IgD-negative memory B cell (primary cell): ENCODE measurements at regions not wholly inside any gene's neighbourhood (a gene's known extent, or its start where the extent isn't known, plus 50 kb on each side); places are given as distances from the start of the nearest gene placed in this dataset.
"Not testable (repeated sequence)": the region's sequence is repeated elsewhere in the genome, so short reads cannot be mapped to it uniquely, and the experiment has no call there.

Experiments used
- H3K27ac Mint-ChIP-seq, 3 donors: one replicate each; pipeline ENCODE4 v1.8.0; 2020 to 2022; ENCODE audit warnings: mild to moderate bottlenecking in 3 of 3, mixed read lengths in 3 of 3, moderate library complexity in 1 of 3
- H3K27me3 Mint-ChIP-seq: one replicate; pipeline ENCODE4 v1.8.0; 2021; ENCODE audit warnings: mixed read lengths
- H3K36me3 Mint-ChIP-seq: one replicate; pipeline ENCODE4 v1.8.0; 2020; ENCODE audit warnings: mild to moderate bottlenecking, mixed read lengths
- H3K4me1 Mint-ChIP-seq, 3 donors: one replicate each; pipeline ENCODE4 v1.8.0; 2020 to 2022; ENCODE audit warnings: mixed read lengths in 3 of 3, mild to moderate bottlenecking in 1 of 3
- H3K4me3 Mint-ChIP-seq, 4 donors: one replicate each; pipeline ENCODE4 v1.8.0; 2020 to 2022; ENCODE audit warnings: mild to moderate bottlenecking in 4 of 4, mixed read lengths in 4 of 4, moderate library complexity in 3 of 4
- H3K9me3 Mint-ChIP-seq, 3 donors: one replicate each; pipeline ENCODE4 v1.8.0; 2020 to 2021; ENCODE audit warnings: mixed read lengths in 3 of 3, mild to moderate bottlenecking in 1 of 3

- Mint-ChIP-seq H3K27ac (no peak overlapping the region), H3K27me3 (no peaks in the 10 kb centered on the region), H3K4me3 (no peak overlapping the region), H3K4me1 (no peaks in the 10 kb centered on the region), H3K9me3 (peaks cover 2 to 4% (median 2%) of the 10 kb centered on the region in 3 donors), H3K36me3 (no peaks in the 10 kb centered on the region)
Observed at GRCh38 chr2:117336496-117336895, 478.0 kb upstream of the DDX18 start.

GRCh38 chr2:117337981-117338380, 476.5 kb upstream of the DDX18 start:
- not testable (repeated sequence) for H3K27me3 Mint-ChIP-seq, H3K9me3 Mint-ChIP-seq, H3K36me3 Mint-ChIP-seq, H3K4me3 Mint-ChIP-seq, H3K27ac Mint-ChIP-seq, H3K4me1 Mint-ChIP-seq

- peaks cover 0 to 2% (median under 1%) of the 10 kb centered on the region in 3 donors for H3K9me3 Mint-ChIP-seq
- no peaks in the 10 kb centered on the region for H3K4me1 Mint-ChIP-seq
- H3K36me3 Mint-ChIP-seq = no peaks in the 10 kb centered on the region
- H3K4me3 Mint-ChIP-seq = no peak overlapping the region
- no peaks in the 10 kb centered on the region for H3K27me3 Mint-ChIP-seq
- no peak overlapping the region for H3K27ac Mint-ChIP-seq
Observed at GRCh38 chr2:117339980-117340379, 474.5 kb upstream of the DDX18 start.

GRCh38 chr2:117341690-117342089, 472.8 kb upstream of the DDX18 start:
- Mint-ChIP-seq H3K27ac (no peak overlapping the region), H3K4me3 (no peak overlapping the region), H3K27me3 (no peaks in the 10 kb centered on the region), H3K36me3 (no peaks in the 10 kb centered on the region), H3K9me3 (peaks cover 0 to 2% (median 2%) of the 10 kb centered on the region in 3 donors), H3K4me1 (no peaks in the 10 kb centered on the region)

- no peaks in the 10 kb centered on the region for H3K36me3 Mint-ChIP-seq
- no peak overlapping the region for H3K27ac Mint-ChIP-seq
- no peaks in the 10 kb centered on the region for H3K27me3 Mint-ChIP-seq
- no peak overlapping the region for H3K4me3 Mint-ChIP-seq
- no peaks in the 10 kb centered on the region for H3K4me1 Mint-ChIP-seq
- H3K9me3 Mint-ChIP-seq = peaks cover 0 to 2% (median 2%) of the 10 kb centered on the region in 3 donors
Observed at GRCh38 chr2:117342415-117342814, 472.1 kb upstream of the DDX18 start.

GRCh38 chr2:117349687-117350086, 464.8 kb upstream of the DDX18 start:
- Mint-ChIP-seq H3K36me3 (no peaks in the 10 kb centered on the region), H3K27me3 (no peaks in the 10 kb centered on the region), H3K4me1 (no peaks in the 10 kb centered on the region), H3K9me3 (peaks cover 0 to 4% (median 3%) of the 10 kb centered on the region in 3 donors), H3K27ac (no peak overlapping the region), H3K4me3 (no peak overlapping the region)

GRCh38 chr2:117351396-117351795, 463.1 kb upstream of the DDX18 start:
- no peak overlapping the region for H3K4me3 Mint-ChIP-seq
- H3K27ac Mint-ChIP-seq = no peak overlapping the region
- H3K9me3 Mint-ChIP-seq = peaks cover 0 to 7% (median 2%) of the 10 kb centered on the region in 3 donors
- H3K36me3 Mint-ChIP-seq = no peaks in the 10 kb centered on the region
- no peaks in the 10 kb centered on the region for H3K4me1 Mint-ChIP-seq
- H3K27me3 Mint-ChIP-seq = no peaks in the 10 kb centered on the region

GRCh38 chr2:117359266-117359914, 455.1 kb upstream of the DDX18 start:
- Mint-ChIP-seq H3K4me1 (no peaks in the 10 kb centered on the region), H3K27ac (no peak overlapping the region), H3K4me3 (no peak overlapping the region), H3K36me3 (no peaks in the 10 kb centered on the region), H3K9me3 (peaks cover 6 to 12% (median 11%) of the 10 kb centered on the region in 3 donors), H3K27me3 (peaks cover 2% of the 10 kb centered on the region)

GRCh38 chr2:117360586-117360985, 453.9 kb upstream of the DDX18 start:
- no peak overlapping the region for H3K27ac Mint-ChIP-seq
- no peaks in the 10 kb centered on the region for H3K36me3 Mint-ChIP-seq
- no peak overlapping the region for H3K4me3 Mint-ChIP-seq
- H3K4me1 Mint-ChIP-seq = no peaks in the 10 kb centered on the region
- peaks cover 2% of the 10 kb centered on the region for H3K27me3 Mint-ChIP-seq
- peaks cover 4 to 12% (median 11%) of the 10 kb centered on the region in 3 donors for H3K9me3 Mint-ChIP-seq

- Mint-ChIP-seq H3K27ac (no peak overlapping the region), H3K9me3 (peaks cover 2 to 4% (median 2%) of the 10 kb centered on the region in 3 donors), H3K36me3 (no peaks in the 10 kb centered on the region), H3K4me3 (no peak overlapping the region), H3K27me3 (no peaks in the 10 kb centered on the region), H3K4me1 (peaks cover 0 to 2% (median 0%) of the 10 kb centered on the region in 3 donors)
Observed at GRCh38 chr2:117378653-117379052, 435.8 kb upstream of the DDX18 start.

- H3K27ac Mint-ChIP-seq = no peak overlapping the region
- H3K4me3 Mint-ChIP-seq = no peak overlapping the region
- H3K36me3 Mint-ChIP-seq = no peaks in the 10 kb centered on the region
- peaks cover 0 to 2% (median 0%) of the 10 kb centered on the region in 3 donors for H3K4me1 Mint-ChIP-seq
- no peaks in the 10 kb centered on the region for H3K27me3 Mint-ChIP-seq
- peaks cover 2 to 4% (median 2%) of the 10 kb centered on the region in 3 donors for H3K9me3 Mint-ChIP-seq
Observed at GRCh38 chr2:117379928-117380327, 434.6 kb upstream of the DDX18 start.

- not testable (repeated sequence) for H3K4me1 Mint-ChIP-seq, H3K4me3 Mint-ChIP-seq, H3K27me3 Mint-ChIP-seq, H3K27ac Mint-ChIP-seq, H3K36me3 Mint-ChIP-seq
- H3K9me3 Mint-ChIP-seq = peaks cover 6 to 12% (median 6%) of the 10 kb centered on the region in 3 donors
Observed at GRCh38 chr2:117383997-117384396, 430.5 kb upstream of the DDX18 start.

GRCh38 chr2:117396161-117396560, 418.3 kb upstream of the DDX18 start:
- H3K36me3 Mint-ChIP-seq = no peaks in the 10 kb centered on the region
- H3K27ac Mint-ChIP-seq = no peak overlapping the region
- no peaks in the 10 kb centered on the region for H3K27me3 Mint-ChIP-seq
- peaks cover 2 to 6% (median 3%) of the 10 kb centered on the region in 3 donors for H3K9me3 Mint-ChIP-seq
- no peaks in the 10 kb centered on the region for H3K4me1 Mint-ChIP-seq
- H3K4me3 Mint-ChIP-seq = no peak overlapping the region

- H3K4me1 Mint-ChIP-seq = no peaks in the 10 kb centered on the region
- no peak overlapping the region for H3K4me3 Mint-ChIP-seq
- peaks cover 0 to 7% (median 3%) of the 10 kb centered on the region in 3 donors for H3K9me3 Mint-ChIP-seq
- no peaks in the 10 kb centered on the region for H3K27me3 Mint-ChIP-seq
- H3K27ac Mint-ChIP-seq = no peak overlapping the region
- no peaks in the 10 kb centered on the region for H3K36me3 Mint-ChIP-seq
Observed at GRCh38 chr2:117401582-117401981, 412.9 kb upstream of the DDX18 start.

- Mint-ChIP-seq H3K36me3 (no peaks in the 10 kb centered on the region), H3K4me1 (no peaks in the 10 kb centered on the region), H3K9me3 (peaks cover 0 to 5% (median 4%) of the 10 kb centered on the region in 3 donors), H3K27me3 (no peaks in the 10 kb centered on the region), H3K4me3 (no peak overlapping the region), H3K27ac (no peak overlapping the region)
Observed at GRCh38 chr2:117406443-117406842, 408.0 kb upstream of the DDX18 start.

GRCh38 chr2:117407746-117408145, 406.7 kb upstream of the DDX18 start:
- Mint-ChIP-seq H3K36me3 (no peaks in the 10 kb centered on the region), H3K27ac (no peak overlapping the region), H3K9me3 (peaks cover 0 to 4% (median 3%) of the 10 kb centered on the region in 3 donors), H3K4me3 (no peak overlapping the region), H3K27me3 (no peaks in the 10 kb centered on the region), H3K4me1 (no peaks in the 10 kb centered on the region)
